ENCODE measurements at regions not wholly inside any gene's neighbourhood (a gene's known extent, or its start where the extent isn't known, plus 50 kb on each side); places are given as distances from the start of the nearest gene placed in this dataset.

GRCh38 chr2:147091448-147091847, 753.4 kb upstream of the ACVR2A start:
- TF ChIP-seq CTCF (IDR thresholded peaks at IDR 0.05) (no peak), POLR2A (IDR thresholded peaks at IDR 0.05) (no peak)

Data from sigmoid colon (tissue), 3 donors.